GM13976 (cell line): ENCODE measurements at regions not wholly inside any gene's neighbourhood (a gene's known extent, or its start where the extent isn't known, plus 50 kb on each side); places are given as distances from the start of the nearest gene placed in this dataset.

Source experiments
- DNase-seq: peaks from one replicate; pipeline ENCODE4 v3.0.0; 2012; ENCODE audit warnings: low spot score
- in situ Hi-C: fragments of 300-500 bp; cut with MboI; formaldehyde crosslinking; loops from one replicate; pipeline ENCODE4 v1.12.0; 2022; ENCODE audit warnings: low sequenced_read_pairs, mixed read lengths, inconsistent platforms; ENCODE audit not compliant: unreplicated experiment
- TF ChIP-seq, protein P1 (sequence below): IDR thresholded peaks from 2 replicates; pipeline ENCODE4 v1.5.1; 2012; ENCODE audit warnings: borderline replicate concordance, mild to moderate bottlenecking; ENCODE audit not compliant: insufficient read depth; ENCODE audit errors: extremely low read depth, missing control alignments, control extremely low read depth

DNA sequence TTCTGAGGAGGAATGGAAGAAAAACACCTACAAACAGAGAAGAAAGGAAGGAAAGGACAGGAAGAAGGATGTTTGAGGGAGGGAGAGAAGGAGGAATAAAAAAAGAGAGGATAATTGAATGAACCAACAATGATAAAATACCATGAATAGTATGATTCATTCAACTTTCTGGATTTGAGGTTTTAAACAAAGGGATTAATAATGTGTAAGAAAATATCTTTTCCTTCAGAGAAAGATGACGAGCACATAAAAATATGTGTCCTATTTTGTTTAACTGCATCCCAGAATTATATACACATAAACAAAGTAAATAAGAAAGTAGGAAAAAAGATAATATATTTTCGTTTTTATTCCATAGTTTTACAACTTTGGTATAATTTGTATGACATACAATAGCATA, 1380.4 kb downstream of the STIM2 start:
- TF ChIP-seq, protein P1, sequence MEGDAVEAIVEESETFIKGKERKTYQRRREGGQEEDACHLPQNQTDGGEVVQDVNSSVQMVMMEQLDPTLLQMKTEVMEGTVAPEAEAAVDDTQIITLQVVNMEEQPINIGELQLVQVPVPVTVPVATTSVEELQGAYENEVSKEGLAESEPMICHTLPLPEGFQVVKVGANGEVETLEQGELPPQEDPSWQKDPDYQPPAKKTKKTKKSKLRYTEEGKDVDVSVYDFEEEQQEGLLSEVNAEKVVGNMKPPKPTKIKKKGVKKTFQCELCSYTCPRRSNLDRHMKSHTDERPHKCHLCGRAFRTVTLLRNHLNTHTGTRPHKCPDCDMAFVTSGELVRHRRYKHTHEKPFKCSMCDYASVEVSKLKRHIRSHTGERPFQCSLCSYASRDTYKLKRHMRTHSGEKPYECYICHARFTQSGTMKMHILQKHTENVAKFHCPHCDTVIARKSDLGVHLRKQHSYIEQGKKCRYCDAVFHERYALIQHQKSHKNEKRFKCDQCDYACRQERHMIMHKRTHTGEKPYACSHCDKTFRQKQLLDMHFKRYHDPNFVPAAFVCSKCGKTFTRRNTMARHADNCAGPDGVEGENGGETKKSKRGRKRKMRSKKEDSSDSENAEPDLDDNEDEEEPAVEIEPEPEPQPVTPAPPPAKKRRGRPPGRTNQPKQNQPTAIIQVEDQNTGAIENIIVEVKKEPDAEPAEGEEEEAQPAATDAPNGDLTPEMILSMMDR = no peak
- DNase-seq = no peak
- in situ Hi-C loops = no loop called here

DNA sequence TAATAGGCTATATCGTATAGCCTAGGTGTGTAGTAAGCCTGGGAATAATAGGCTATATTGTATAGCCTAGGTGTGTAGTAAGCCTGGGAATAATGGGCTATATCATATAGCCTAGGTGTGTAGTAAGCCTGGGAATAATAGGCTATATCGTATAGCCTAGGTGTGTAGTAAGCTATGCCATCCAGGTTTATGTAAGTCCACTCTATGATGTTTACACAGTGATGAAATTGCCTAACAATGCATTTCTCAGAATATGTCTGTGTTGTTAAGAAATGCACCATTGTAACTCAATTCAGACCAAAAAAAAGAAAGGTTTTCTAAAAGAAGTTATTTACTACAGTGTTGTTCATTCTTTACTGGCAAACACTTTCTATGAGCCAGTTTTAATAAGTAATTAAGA, 1387.2 kb downstream of the STIM2 start:
- in situ Hi-C loops = no loop called here
- TF ChIP-seq, protein P1 = no peak
- no peak for DNase-seq

DNA sequence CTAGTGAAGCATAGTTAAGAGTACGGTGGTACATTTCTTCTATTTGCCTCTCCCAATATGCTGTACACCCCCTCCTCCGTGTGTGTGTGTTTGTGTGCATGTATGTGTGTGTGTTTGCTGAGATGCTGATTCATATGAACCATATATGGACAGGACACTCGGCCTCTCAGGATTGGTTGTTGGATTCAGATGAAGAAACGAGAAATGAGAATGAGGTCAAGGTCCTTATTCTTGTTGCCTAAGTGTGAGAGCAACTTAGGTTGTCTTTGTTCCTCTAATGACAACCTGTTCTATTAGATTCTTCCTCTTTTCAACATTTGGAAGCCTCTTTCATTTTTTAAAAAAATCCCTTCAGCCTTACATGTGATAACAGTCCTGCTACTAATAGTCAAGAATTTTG, 1387.6 kb downstream of the STIM2 start:
- TF ChIP-seq, protein P1 = no peak
- in situ Hi-C loops = no loop called here
- DNase-seq = no peak

DNA sequence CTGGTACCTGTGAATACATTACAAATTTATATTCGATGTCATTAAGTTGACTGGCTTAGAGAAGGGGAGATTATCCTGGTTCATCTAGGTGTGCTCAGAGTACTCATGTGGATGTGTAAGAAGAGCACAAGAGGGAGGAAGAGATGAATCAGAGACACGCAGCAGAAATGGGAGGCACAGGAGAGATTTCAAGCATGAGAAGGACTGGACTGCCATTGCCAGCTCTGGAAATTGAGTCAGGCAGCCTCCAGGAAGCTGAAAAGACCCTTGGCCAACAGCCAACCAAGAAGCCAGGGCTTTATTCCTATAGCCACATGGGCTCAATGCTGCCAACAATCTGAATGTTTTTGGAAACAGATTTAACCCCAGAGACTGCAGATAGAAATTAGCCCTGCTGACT, 1390.0 kb downstream of the STIM2 start:
- in situ Hi-C loops = no loop called here
- TF ChIP-seq, protein P1 = no peak
- no peak for DNase-seq

DNA sequence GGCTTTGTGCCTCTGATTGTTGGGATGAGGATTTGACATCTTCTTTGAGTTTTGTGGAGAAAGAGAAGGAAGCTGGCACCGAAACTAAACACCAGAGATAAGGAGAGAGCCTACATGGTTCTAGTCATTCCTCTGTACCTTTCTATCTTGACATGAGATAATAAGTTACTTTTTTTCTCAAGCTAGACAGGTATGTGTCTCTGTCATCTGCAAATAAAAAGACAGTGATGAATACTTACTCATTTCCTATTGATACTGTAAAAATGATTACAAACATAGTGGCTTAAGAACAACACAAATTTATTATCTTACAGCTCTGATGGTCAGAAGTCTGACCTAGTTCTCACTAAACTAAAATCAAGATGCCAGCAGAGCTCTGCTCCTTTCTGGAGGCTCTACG, 1391.2 kb downstream of the STIM2 start:
- in situ Hi-C loops = no loop called here
- DNase-seq = no peak
- TF ChIP-seq, protein P1 = no peak

DNA sequence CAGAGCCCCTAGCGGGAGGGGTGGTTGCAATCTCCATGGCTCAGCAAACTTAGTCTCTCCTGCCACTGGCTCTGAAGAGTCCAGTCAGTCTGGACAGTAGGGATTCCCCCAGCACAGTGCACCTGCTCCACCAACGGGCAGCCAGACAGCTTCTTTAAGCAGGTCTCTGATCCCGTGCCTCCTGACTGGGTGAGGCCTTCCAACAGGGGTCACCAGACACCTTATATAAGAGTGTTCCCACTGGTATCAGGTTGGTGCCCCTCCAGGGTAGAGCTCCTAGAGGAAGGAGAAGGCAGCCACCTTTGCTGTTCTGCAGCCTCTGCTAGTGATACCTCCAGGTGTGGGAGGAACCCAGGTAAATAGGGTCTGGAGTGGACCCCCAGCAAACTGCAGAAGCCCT, 1393.4 kb downstream of the STIM2 start:
- TF ChIP-seq, protein P1 = no peak
- no peak for DNase-seq
- in situ Hi-C loops = no loop called here

DNA sequence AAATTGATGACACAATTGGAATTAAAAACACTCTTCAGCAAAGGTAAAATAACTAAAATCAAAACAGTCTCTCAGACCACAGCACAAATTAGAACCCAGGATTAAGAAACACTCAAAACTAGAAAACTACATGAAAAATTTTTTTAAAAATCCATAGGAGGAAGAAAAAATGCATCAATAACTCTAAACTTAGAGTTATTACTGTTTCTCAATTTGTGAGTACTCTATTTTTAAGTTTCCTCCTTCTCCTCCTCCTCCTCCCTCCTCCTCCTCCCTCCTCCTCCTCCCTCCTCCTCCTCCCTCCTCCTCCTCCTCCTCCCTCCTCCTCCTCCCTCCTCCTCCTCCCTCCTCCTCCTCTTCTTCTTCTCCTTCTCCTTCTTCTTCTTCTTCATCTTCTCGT, 1395.7 kb downstream of the STIM2 start:
- TF ChIP-seq, protein P1 = no peak
- DNase-seq = no peak
- in situ Hi-C loops = no loop called here
